Left colon (tissue), 2 donors: ENCODE measurements at regions not wholly inside any gene's neighbourhood (a gene's known extent, or its start where the extent isn't known, plus 50 kb on each side); places are given as distances from the start of the nearest gene placed in this dataset.

Experiments used
- ATAC-seq: fragments of 200-7000 bp; cut with Tn5 transposase; one replicate; pipeline ENCODE4 v1.9.1; 2020; ENCODE audit warnings: mild to moderate bottlenecking, moderate library complexity
- DNase-seq, 2 donors: peaks; one replicate each; pipeline ENCODE4 v3.0.0-alpha.2; 2020
- intact Hi-C, 2 donors: fragments of 100-400 bp; cut with DNase I in 1 of 2; cut with micrococcal nuclease in 1 of 2; formaldehyde crosslinking; loops; one replicate each; pipeline versions ENCODE4 v1.11.2 to v1.14.0; 2022; cut with DNase I, micrococcal nuclease
- donor health status: DM: no; HTN: no; CAD: no.
- donor health status: DM: yes; HTN: yes; CAD: no.

DNA sequence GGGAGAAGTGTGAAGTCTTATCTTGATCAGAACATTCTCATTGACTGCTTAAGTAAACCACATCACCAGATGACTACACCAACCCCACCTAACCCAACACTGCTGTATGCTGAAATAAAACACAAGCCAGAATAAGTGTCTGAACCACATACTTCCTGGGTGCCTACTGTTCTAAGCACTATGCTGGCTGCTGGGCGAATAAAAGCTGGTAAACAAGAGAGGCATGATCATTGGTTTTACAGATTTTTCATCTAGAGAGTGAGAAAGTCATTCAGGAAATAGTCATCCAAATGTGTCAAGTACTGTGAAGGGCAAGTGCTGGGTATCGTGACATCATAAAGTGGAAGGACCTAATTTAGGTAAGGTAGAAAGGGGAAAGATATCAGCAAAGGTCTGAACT lies 199.0 kb upstream of the SOX9 start:
- intact Hi-C loops = no loop called here
- DNase-seq (no peak), ATAC-seq (peak; percentile 68)

GRCh38 chr17:71922439-71922838 lies 198.4 kb upstream of the SOX9 start:
- DNase-seq (no peak), ATAC-seq (no peak)
- intact Hi-C loops = no loop called here

DNA sequence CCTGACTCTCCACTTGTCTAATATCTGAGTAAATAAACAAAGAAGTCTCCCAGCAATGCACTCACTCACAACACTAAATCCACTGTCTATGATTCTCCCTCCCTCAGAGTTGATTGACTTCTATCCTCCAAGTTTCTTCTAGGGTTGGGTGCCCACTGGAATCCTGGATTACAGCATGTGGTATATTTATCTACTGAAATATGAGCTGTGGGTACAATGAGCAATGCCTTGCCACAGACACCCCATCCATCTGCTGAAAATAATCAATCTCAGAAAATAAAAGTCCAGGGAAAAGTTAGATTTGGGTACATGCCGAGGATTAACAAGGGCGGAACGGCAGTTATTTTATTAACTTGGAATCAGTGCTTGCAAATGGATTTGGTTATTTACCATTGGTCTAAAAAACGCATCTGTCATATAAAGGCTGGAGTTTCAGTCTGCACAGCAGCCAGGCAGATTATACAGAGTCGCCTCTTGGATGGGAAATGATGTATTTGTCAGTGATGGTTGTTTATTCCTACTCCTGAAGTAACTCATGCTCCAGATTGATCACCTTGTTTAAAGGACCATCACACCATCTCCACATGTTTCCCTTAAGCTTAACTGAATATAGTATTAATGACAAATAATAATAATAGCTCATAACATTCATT lies 193.9 kb upstream of the SOX9 start:
- ATAC-seq = no peak
- DNase-seq = no peak
- intact Hi-C loops = no loop called here

- no peak for ATAC-seq
- intact Hi-C loops = no loop called here
- no peak for DNase-seq
Measured at GRCh38 chr17:71933306-71933705, 187.5 kb upstream of the SOX9 start.

DNA sequence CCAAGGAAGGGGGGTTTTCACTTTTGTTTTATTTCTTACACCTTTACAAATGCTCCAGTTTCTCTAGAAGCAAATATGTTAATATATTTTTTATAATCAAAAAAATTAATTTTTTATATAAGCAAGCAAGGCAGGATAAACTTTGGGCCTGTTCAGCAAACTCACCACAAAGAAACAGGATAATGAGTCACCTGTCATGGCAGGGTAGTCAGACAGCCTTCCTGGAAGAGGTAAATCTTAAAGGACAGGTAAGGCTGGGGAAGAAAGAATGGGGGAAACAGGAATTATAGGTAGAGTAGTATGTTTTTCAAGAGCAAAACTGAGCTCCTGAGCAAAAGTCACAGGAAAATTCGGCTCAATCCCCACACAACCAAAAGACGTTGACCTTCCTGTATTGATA lies 186.3 kb upstream of the SOX9 start:
- intact Hi-C loops = no loop called here

GRCh38 chr17:71935341-71935740 lies 185.5 kb upstream of the SOX9 start:
- intact Hi-C loops = no loop called here
- DNase-seq = no peak
- no peak for ATAC-seq

More for the DNA sequence above, 186.3 kb upstream of the SOX9 start:
- ATAC-seq (no peak), DNase-seq (no peak)

DNA sequence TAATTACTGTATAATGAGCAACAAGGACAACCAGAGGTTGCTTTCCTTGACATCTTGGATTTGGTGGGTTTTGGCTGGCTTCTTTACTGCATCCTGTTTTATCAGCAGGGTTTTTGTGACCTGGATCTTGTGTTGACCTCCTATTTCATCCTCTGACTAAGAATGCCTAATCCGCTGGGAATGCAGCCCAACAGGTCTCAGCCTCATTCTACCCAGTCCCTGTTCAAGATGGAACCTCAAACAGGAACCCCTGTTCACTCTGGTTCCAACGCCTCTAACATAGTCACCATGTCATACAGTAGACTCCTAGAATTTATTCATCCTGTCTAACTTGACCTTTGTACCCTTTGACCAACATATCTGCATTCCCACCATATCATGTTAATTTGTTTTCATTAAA lies 183.8 kb upstream of the SOX9 start:
- intact Hi-C loops = no loop called here
- ATAC-seq (no peak), DNase-seq (no peak)

DNA sequence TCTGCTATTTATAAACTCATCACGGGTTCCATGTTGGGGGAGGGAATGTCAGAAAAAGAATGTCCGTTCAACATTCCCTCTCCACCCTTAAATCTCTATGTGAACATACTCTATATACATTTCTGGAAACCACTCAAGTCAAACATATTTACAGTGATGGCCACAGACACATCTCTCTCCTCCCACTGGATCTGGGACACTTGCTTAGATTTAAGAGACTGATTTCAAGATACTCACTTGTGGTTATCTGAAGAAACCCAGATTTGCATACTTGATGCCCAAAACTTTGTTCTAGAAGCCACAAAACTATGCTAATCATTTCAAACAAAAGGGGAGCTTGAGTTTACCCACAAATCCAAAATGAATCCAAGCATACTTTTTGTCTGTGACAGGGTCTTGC lies 182.9 kb upstream of the SOX9 start:
- DNase-seq = no peak
- ATAC-seq = no peak
- intact Hi-C loops = no loop called here

DNA sequence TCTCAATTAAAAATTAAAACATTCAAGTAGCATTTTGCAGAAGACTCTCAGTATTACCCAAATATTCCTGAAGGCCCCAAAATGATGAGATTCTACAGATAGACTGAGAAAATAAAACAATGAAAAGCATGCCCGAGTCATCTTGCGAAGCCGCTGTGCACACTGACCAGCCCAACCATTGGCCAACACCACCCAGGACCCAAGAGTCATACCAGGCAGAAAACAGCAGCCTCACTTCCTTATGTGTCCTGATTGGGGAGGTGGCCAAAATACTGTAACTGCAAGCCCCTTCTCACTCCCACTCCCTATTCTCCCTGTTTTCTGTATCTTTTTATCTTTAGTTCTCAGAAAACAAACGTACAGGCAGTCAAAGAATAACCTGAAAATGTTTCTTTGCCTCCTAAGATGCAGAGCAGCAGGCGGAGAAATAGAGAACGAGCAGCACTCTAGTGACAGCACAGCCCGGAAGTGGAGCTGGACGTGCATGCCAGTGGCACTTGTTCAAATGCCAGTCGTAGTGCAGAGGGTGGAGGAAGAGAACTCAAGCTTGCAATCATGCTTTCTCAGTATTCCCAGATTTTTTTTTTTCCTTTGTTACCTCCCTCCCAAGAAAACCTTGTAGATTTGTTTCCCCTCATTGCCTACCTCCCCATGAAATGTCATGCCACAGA lies 182.3 kb upstream of the SOX9 start:
- intact Hi-C loops = no loop called here
- DNase-seq (no peak), ATAC-seq (no peak)

DNA sequence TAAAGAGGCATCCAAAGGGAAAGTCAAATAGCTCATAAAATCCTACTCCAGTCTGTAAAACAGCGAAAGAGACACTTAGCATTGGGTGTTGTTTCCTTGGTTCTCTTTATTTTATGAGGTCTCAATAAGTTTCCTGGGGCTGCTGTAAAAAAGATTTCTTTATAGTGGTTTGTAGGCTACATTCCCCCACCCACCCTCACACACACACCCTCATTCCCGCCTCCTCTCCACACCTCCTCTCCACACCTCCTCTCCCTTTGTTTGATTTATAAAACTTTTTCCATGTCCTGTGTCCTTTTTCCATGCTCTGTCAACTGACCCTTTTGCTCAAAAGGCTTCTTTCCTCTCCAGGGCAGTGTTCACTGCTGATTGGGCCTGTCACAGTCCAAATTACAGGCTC lies 178.9 kb upstream of the SOX9 start:
- DNase-seq = peak; percentile 29 to 65
- ATAC-seq = peak; percentile 96
- intact Hi-C loops = no loop called here

DNA sequence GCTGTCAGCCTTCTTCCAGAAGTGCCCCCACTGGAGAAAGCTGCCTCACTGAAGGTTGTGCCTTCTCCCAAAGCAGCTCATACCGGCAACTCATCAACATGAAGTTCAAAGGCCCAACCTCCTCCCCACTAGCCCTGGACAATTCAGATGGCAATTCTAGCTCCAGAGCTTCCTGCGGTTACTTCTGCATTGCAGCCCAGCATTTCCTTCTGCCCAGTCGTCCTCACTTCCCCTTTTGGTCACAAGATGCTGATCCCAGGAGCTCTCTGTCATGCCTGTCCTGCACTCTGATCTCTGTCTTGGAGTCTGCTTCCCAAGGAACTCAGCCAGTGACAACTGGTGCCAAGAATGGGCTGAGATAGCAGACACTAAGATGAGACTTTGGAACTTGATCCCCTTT lies 178.2 kb upstream of the SOX9 start:
- ATAC-seq (peak; percentile 72), DNase-seq (peak; percentile 18 to 39)
- intact Hi-C loops = no loop called here

DNA sequence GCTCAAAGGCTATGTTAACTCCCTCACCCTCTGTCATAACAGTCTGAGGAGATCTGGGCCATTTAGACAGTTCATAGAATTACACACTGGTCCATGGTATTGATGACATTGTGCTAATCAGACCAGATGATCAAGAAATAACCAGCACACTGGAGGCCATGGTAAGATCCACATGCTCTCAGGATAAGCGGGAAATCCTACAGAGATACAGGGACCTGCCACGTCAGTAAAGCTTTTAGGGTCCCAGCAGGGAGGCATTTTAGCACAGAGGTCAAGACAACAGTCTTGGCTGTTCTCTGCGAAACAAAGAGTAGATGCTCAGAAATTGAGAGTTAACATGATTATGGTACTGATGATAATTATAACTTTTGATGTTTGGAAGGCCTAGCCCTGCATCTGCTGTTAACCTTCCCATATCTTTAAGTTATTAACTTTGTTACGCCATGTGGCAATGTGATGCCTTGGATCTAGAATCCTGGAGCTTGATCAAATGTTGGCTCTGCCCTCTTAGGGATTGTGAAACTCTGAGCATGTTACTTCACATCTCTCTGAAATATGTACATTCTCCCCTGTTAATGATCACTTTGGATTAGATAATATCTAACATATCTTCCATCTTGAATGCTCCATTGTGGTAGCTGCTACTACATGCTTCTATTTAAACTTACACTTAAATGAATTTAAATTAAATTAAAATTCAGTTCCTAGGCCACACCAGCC lies 172.0 kb upstream of the SOX9 start:
- intact Hi-C loops = no loop called here
- DNase-seq (no peak), ATAC-seq (no peak)

GRCh38 chr17:71959154-71959553 lies 161.7 kb upstream of the SOX9 start:
- intact Hi-C loops = no loop called here
- DNase-seq (no peak), ATAC-seq (peak; percentile 45)

DNA sequence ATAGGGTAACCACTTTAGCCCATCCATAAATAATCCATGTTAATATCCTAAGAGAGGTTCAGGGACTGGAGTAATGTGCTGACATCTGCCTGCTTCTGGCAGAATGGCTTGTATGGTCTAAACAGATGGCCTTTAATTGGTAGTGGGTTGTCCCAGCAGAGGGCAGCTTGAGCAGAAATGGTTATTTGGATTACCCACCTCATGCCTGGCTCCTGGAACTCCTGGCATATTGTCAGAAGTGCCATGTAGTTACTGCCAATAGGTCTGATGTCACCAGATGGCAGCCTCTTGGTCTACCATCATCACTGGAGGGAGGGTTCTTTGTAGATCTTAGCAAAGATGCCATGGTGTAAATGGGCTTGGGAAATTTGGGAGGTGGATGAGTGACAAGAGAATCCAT lies 157.5 kb upstream of the SOX9 start:
- intact Hi-C loops = no loop called here
- ATAC-seq (no peak), DNase-seq (no peak)

GRCh38 chr17:71963791-71964190 lies 157.0 kb upstream of the SOX9 start:
- ATAC-seq (no peak), DNase-seq (no peak)
- intact Hi-C loops = no loop called here

DNA sequence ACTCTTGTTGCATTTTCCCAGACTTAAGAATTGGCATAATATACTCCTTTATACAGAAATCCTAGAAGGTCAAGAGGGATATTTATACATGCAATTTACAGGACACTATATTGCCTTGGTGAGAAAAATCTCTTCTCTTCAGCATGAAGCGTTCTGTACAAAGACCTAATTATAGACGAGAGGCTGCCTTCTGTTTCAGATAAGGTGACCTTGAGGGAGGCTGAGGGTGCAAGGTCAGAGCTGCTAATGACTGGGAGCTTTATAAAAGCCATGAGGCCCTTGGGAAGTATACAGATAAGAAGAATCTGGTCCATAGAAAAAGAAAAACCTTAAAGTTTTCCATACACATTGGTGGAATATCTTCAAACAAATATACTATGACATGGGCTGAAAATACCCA lies 156.3 kb upstream of the SOX9 start:
- intact Hi-C loops = no loop called here
- no peak for DNase-seq
- ATAC-seq = no peak

DNA sequence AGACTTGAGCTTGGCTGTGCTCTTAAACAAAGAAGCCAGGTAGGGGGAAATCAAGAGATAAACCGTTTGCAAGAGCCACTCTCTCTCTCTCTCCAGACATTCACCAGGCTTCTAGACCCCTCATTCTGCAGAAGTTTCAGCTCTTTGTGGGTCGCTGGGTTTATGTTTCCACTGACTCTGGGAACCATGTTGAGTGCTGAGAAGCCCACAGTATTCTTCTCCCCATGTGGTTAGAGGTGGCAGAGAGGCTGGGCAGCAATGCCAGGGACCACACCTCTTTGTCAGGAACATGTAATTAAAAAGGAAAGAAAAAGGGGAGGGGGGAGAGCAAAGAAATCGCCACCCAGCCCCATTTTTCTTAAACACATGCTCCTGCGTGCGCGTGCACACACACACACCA lies 154.8 kb upstream of the SOX9 start:
- DNase-seq (no peak), ATAC-seq (no peak)
- intact Hi-C loops = no loop called here

- ATAC-seq (no peak), DNase-seq (no peak)
- intact Hi-C loops = no loop called here
Measured at GRCh38 chr17:71966459-71967313, 154.1 kb upstream of the SOX9 start.

DNA sequence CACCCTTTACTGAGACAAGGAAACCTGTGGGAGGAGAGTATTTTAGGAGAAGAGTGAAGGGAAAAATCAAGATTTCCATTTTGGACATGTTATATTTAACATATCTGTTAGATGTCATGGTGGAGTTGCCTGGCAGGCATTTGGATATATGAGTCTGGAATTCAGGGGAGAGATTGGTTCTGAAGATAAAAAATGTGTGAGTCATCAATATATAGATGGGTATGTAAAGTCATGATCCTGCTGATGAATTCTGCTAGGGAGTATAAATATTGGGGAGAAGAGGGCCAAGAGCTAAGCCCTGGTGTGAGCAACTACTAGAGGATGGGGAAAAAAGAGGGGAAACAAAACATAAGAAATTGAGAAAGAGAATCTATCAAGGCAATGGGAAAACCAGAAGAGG lies 151.3 kb upstream of the SOX9 start:
- DNase-seq (no peak), ATAC-seq (no peak)

DNA sequence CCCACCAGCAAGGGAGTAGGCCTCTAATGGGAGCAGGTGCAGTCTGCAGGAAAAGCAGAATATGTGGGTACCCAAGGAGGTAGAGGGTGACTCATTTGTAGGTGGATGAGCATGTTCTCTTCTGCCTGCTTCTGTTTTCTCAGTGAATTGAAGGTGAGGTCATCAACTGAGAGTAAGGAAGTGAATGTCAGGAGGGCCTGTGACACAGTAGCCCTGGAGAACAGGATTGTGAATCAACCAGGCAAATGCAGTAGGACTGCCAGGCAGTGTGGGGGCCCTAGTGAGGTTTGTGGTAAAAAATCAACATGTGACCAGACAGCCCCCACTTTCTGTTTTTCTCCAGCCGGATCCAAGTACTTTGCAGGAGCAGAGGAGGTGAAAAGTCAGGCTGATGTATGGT lies 150.5 kb upstream of the SOX9 start:
- peak; percentile 52 for ATAC-seq
- intact Hi-C loops = no loop called here
- no peak for DNase-seq

More for the DNA sequence above, 151.3 kb upstream of the SOX9 start:
- intact Hi-C loops = no loop called here
